Ishikawa (cell line): ENCODE measurements at regions not wholly inside any gene's neighbourhood (a gene's known extent, or its start where the extent isn't known, plus 50 kb on each side); places are given as distances from the start of the nearest gene placed in this dataset.

Experiments used
- CEBPB ChIP-seq: IDR thresholded peaks from 2 replicates; pipeline ENCODE4 v1.6.1; 2012
- CREB1 ChIP-seq: IDR thresholded peaks from 2 replicates; pipeline ENCODE4 v1.6.1; 2012; ENCODE audit warnings: low read depth
- EGR1 ChIP-seq: IDR thresholded peaks from 2 replicates; pipeline ENCODE4 v1.6.1; 2012
- EP300 ChIP-seq: IDR thresholded peaks from 2 replicates; pipeline ENCODE4 v1.6.1; 2012; ENCODE audit warnings: borderline replicate concordance
- MAX ChIP-seq: IDR thresholded peaks from 2 replicates; pipeline ENCODE4 v1.6.1; 2012
- NFIC ChIP-seq: IDR thresholded peaks from 2 replicates; pipeline ENCODE4 v1.6.1; 2012
- RAD21 ChIP-seq: IDR thresholded peaks from 2 replicates; pipeline ENCODE4 v1.6.1; 2012; ENCODE audit warnings: low read depth
- REST ChIP-seq: IDR thresholded peaks from 2 replicates; pipeline ENCODE4 v1.6.1; 2012; ENCODE audit warnings: low read depth, mild to moderate bottlenecking
- TAF1 ChIP-seq: IDR thresholded peaks from 2 replicates; pipeline ENCODE4 v1.6.1; 2012; ENCODE audit warnings: low read depth, mild to moderate bottlenecking
- TEAD4 ChIP-seq: IDR thresholded peaks from 2 replicates; pipeline ENCODE4 v1.6.1; 2012
- USF1 ChIP-seq: IDR thresholded peaks from 2 replicates; pipeline ENCODE4 v1.6.1; 2012
- YY1 ChIP-seq: IDR thresholded peaks from 2 replicates; pipeline ENCODE4 v1.6.1; 2012; ENCODE audit warnings: low read depth
- ZBTB7A ChIP-seq: IDR thresholded peaks from 2 replicates; pipeline ENCODE4 v1.6.1; 2012; ENCODE audit warnings: low read depth

- no peak for TF ChIP-seq REST
- TF ChIP-seq USF1: no peak
- no peak for TF ChIP-seq EP300
- no peak for TF ChIP-seq RAD21
- TF ChIP-seq CREB1: no peak
- TF ChIP-seq EGR1: no peak
- no peak for TF ChIP-seq TAF1
- TF ChIP-seq TEAD4: no peak
- no peak for TF ChIP-seq ZBTB7A
- TF ChIP-seq YY1: no peak
- no peak for TF ChIP-seq NFIC
- TF ChIP-seq CEBPB: no peak
- TF ChIP-seq MAX: no peak
These were observed 150.6 kb downstream of the TXNL1 start for GRCh38 chr18:56487801-56488200.
